A549 (cell line): ENCODE measurements at regions not wholly inside any gene's neighbourhood (a gene's known extent, or its start where the extent isn't known, plus 50 kb on each side); places are given as distances from the start of the nearest gene placed in this dataset.
A peak's percentile ranks its signal among the peaks of the same experiment; 100 is the strongest.

ENCODE experiments used
- ATAC-seq, 2 experiments: fragments of 200-7000 bp in 1 of 2; fragments of >200 bp in 1 of 2; cut with Nextera tagmentation in 1 of 2; cut with Tn5 transposase in 1 of 2; 3 replicates each; pipeline versions ENCODE4 v1.8.0 to v1.9.1; 2018 to 2020; ENCODE audit warnings: mild to moderate bottlenecking in 1 of 2, moderate library complexity in 1 of 2
- CTCF ChIA-PET: fragments of 300-600 bp; sonication (Branson Sonifier 250); formaldehyde crosslinking; extraction: SDS; loops from one replicate; lab custom pipeline; 2021; ENCODE audit warnings: antibody characterized with exemption, inconsistent platforms; lab: Yijun Ruan, JAX
- POLR2A ChIA-PET: fragments of 350-600 bp; formaldehyde crosslinking; extraction: SDS; loops from one replicate; lab custom pipeline; 2021; ENCODE audit warnings: antibody characterized with exemption, inconsistent platforms; lab: Yijun Ruan, JAX
- DNase-seq, 2 experiments: peaks; one replicate each; pipeline versions ENCODE4 v3.0.0 to v3.0.0-alpha.2; 2011 to 2016; ENCODE audit warnings: low read depth in 1 of 2, low spot score in 1 of 2
- FAIRE-seq: peaks from 2 replicates; lab custom pipeline; 2011; peaks lifted over from hg19 to GRCh38; lab: Jason Lieb, UNC
- H3K27ac ChIP-seq, 2 experiments: fragments of >200 bp; sonication (Bioruptor Twin); formaldehyde crosslinking; 3 replicates each; pipeline ENCODE4 v1.5.1; 2016 to 2017
- H3K4me1 ChIP-seq: fragments of >200 bp; sonication (Bioruptor Twin); formaldehyde crosslinking; 3 replicates; pipeline ENCODE4 v1.6.1; 2016
- H3K4me2 ChIP-seq: fragments of >200 bp; sonication (Bioruptor Twin); formaldehyde crosslinking; 3 replicates; pipeline ENCODE4 v1.6.1; 2016
- H3K4me3 ChIP-seq: fragments of >200 bp; sonication (Bioruptor Twin); formaldehyde crosslinking; 3 replicates; pipeline ENCODE4 v1.5.1; 2016
- H3K9me3 ChIP-seq: fragments of >200 bp; sonication (Bioruptor Twin); formaldehyde crosslinking; 3 replicates; pipeline ENCODE4 v1.6.1; 2016
- CBX8 ChIP-seq: fragments of 200-600 bp; sonication (generic); IDR thresholded peaks from 2 replicates; pipeline ENCODE4 v1.6.1; 2016
- CEBPB ChIP-seq, 2 experiments: fragments of >200 bp in 1 of 2; sonication (Bioruptor Twin) in 1 of 2; formaldehyde crosslinking in 1 of 2; IDR thresholded peaks; 2 replicates each; pipeline ENCODE4 v1.6.1; 2012 to 2016
- CHD2 ChIP-seq: fragments of 150-350 bp; IDR thresholded peaks from 2 replicates; pipeline ENCODE4 v1.6.1; 2014; ENCODE audit warnings: low read length; ENCODE audit not compliant: partially characterized antibody
- CHD4 ChIP-seq: fragments of 200-600 bp; sonication (generic); IDR thresholded peaks from 2 replicates; pipeline ENCODE4 v1.6.1; 2016; ENCODE audit warnings: antibody characterized with exemption, mild to moderate bottlenecking, borderline replicate concordance
- HES2 ChIP-seq: fragments of >200 bp; sonication (Bioruptor Twin); formaldehyde crosslinking; IDR thresholded peaks from 2 replicates; pipeline ENCODE4 v1.6.1; 2016
- HEYL ChIP-seq: fragments of 250-450 bp; sonication (Bioruptor Pico); IDR thresholded peaks from 2 replicates; pipeline ENCODE4 v1.8.0; 2021; ENCODE audit warnings: mild to moderate bottlenecking, moderate library complexity
- HMGXB4 ChIP-seq: fragments of 250-450 bp; sonication (Bioruptor Pico); IDR thresholded peaks from 2 replicates; pipeline ENCODE4 v1.5.0; 2021; ENCODE audit warnings: mild to moderate bottlenecking, moderate library complexity, borderline replicate concordance
- HOXB5 ChIP-seq: fragments of 250-450 bp; sonication (Bioruptor Pico); IDR thresholded peaks from 2 replicates; pipeline ENCODE4 v1.5.0; 2020; ENCODE audit warnings: mild to moderate bottlenecking, moderate library complexity
- MAFK ChIP-seq: fragments of 450-650 bp; IDR thresholded peaks from 2 replicates; pipeline ENCODE4 v1.6.1; 2014; ENCODE audit not compliant: partially characterized antibody
- PHF8 ChIP-seq: fragments of 200-600 bp; sonication (generic); IDR thresholded peaks from 2 replicates; pipeline ENCODE4 v1.6.1; 2016; ENCODE audit warnings: low read depth, mild to moderate bottlenecking, antibody characterized with exemption, moderate library complexity, borderline replicate concordance
- POLR2A ChIP-seq: IDR thresholded peaks from 2 replicates; pipeline ENCODE4 v1.6.1; 2012; ENCODE audit warnings: mild to moderate bottlenecking, low read length
- POLR2AphosphoS2 ChIP-seq: conservative IDR thresholded peaks from 2 replicates; pipeline ENCODE4 v1.6.1; 2012; ENCODE audit warnings: low read length, improper control_type of control experiment, inconsistent platforms
- RAD21 ChIP-seq, 2 experiments: fragments of >200 bp in 1 of 2; sonication (Bioruptor Twin) in 1 of 2; formaldehyde crosslinking in 1 of 2; IDR thresholded peaks in 1 of 2; conservative IDR thresholded peaks in 1 of 2; 2 replicates in 1 of 2; 3 replicates in 1 of 2; pipeline ENCODE4 v1.6.1; 2012 to 2018; ENCODE audit warnings: inconsistent platforms in 1 of 2
- SREBF2 ChIP-seq: fragments of 450-650 bp; IDR thresholded peaks from 2 replicates; pipeline ENCODE4 v1.6.1; 2014; ENCODE audit warnings: mild to moderate bottlenecking, moderate library complexity
- USF2 ChIP-seq: fragments of 450-650 bp; IDR thresholded peaks from 2 replicates; pipeline ENCODE4 v1.6.1; 2014; ENCODE audit warnings: antibody characterized with exemption
- ZFP36 ChIP-seq: fragments of 450-650 bp; IDR thresholded peaks from 2 replicates; pipeline ENCODE4 v1.6.1; 2014; ENCODE audit warnings: borderline replicate concordance; ENCODE audit not compliant: partially characterized antibody
- ZSCAN20 ChIP-seq: fragments of 250-450 bp; sonication (Bioruptor Pico); IDR thresholded peaks from 2 replicates; pipeline ENCODE4 v1.8.0; 2022; ENCODE audit warnings: mild to moderate bottlenecking, moderate library complexity
- WGBS: methylation state at CpG from one replicate; pipeline ENCODE4 v1.1.6; 2017; ENCODE audit errors: missing lambda C conversion rate; 5-methylcytosine and 5-hydroxymethylcytosine counted together

- Histone ChIP-seq H3K27ac (no peak overlapping the region), H3K9me3 (0 out of 3 replicates have a peak, but pooled peaks cover 3% of the 10 kb centered on the region), H3K4me3 (no peak overlapping the region)
- ChIA-PET CTCF (interaction anchor here (1.0 to 6.1 kb wide), 4 partner anchors 11 to 32 kb away, joined by 3 to 39 read pairs (median 15); no protein-coding TSS in a partner anchor), POLR2A (no interaction called here)
- WGBS, result 38% methylated on average over 1 of the region's 1 CpG
- DNase-seq, result no peak
- no peak for TF ChIP-seq PHF8
- TF ChIP-seq ZFP36, result no peak
- TF ChIP-seq CEBPB (IDR thresholded peaks at IDR 0.05), result no peak
- TF ChIP-seq, all 56 proteins: peak for 0
- H3K4me1 ChIP-seq, result no peaks in the 10 kb centered on the region
- peak in 1 of 2 experiments; percentile 22; a peak in 2 of 6 replicates for ATAC-seq
- H3K4me2 ChIP-seq, result no peak overlapping the region
- FAIRE-seq, result no peak
Measured at GRCh38 chr17:37802712-37803416, 58.0 kb upstream of the HNF1B start.

- no peak overlapping the region for H3K4me2 ChIP-seq
- CTCF ChIA-PET, result interaction anchor here (0.8 to 4.4 kb wide), 6 partner anchors 10 to 152 kb away, joined by 3 to 23 read pairs (median 5); no protein-coding TSS in a partner anchor
Measured at GRCh38 chr17:37802061-37802595, 57.3 kb upstream of the HNF1B start.

GRCh38 chr17:37801171-37801570, 56.3 kb upstream of the HNF1B start:
- Histone ChIP-seq H3K27ac (no peak overlapping the region), H3K9me3 (0 out of 3 replicates have a peak, but pooled peaks cover 3% of the 10 kb centered on the region), H3K4me3 (no peak overlapping the region), H3K4me1 (no peaks in the 10 kb centered on the region), H3K4me2 (no peak overlapping the region)
- POLR2A ChIA-PET, result no interaction called here
- WGBS, result 61% methylated on average over 5 of the region's 5 CpGs
- FAIRE-seq (no peak), ATAC-seq (no peak; a peak in 1 of 6 replicates), DNase-seq (no peak)
- CTCF ChIA-PET, result interaction anchor here (1.0 to 4.4 kb wide), 6 partner anchors 9 to 151 kb away, joined by 3 to 23 read pairs (median 5); no protein-coding TSS in a partner anchor
- TF ChIP-seq POLR2AphosphoS2, result no peak
- TF ChIP-seq CEBPB (IDR thresholded peaks at IDR 0.05), result no peak
- no peak for TF ChIP-seq HMGXB4 (CRISPR knock-in tag)
- TF ChIP-seq ZFP36, result no peak
- TF ChIP-seq HOXB5, result no peak
- TF ChIP-seq POLR2A, result no peak
- TF ChIP-seq CBX8, result no peak
- TF ChIP-seq CHD4, result no peak

More at GRCh38 chr17:37802061-37802595, 57.3 kb upstream of the HNF1B start:
- WGBS, result 44% methylated on average over 3 of the region's 3 CpGs
- no peak overlapping the region for H3K27ac ChIP-seq
- POLR2A ChIA-PET, result no interaction called here
- no peak for TF ChIP-seq ZSCAN20
- no peak for TF ChIP-seq CHD2
- TF ChIP-seq HEYL, result no peak
- TF ChIP-seq USF2, result no peak
- TF ChIP-seq CEBPB (IDR thresholded peaks at IDR 0.05), result no peak
- no peak for TF ChIP-seq POLR2A
- TF ChIP-seq SREBF2, result no peak
- TF ChIP-seq, all 56 proteins: peak for 0
- Histone ChIP-seq H3K9me3 (0 out of 3 replicates have a peak, but pooled peaks cover 3% of the 10 kb centered on the region), H3K4me1 (no peaks in the 10 kb centered on the region), H3K4me3 (no peak overlapping the region)
- no peak for DNase-seq
- no peak for ATAC-seq
- FAIRE-seq, result no peak

GRCh38 chr17:37797206-37797605, 52.3 kb upstream of the HNF1B start:
- TF ChIP-seq RAD21 (conservative IDR thresholded peaks at IDR 0.05 in 1 of 2, IDR thresholded peaks at IDR 0.05 in 1 of 2) (no peak), HES2 (no peak), MAFK (no peak)
- no peak for DNase-seq
- ATAC-seq, result no peak
- FAIRE-seq, result no peak
- Histone ChIP-seq H3K4me2 (no peak overlapping the region), H3K4me1 (peaks cover 3% of the 10 kb centered on the region; the same call in 1 of the 3 replicates), H3K4me3 (no peak overlapping the region), H3K9me3 (no peaks in the 10 kb centered on the region), H3K27ac (no peak overlapping the region)
- POLR2A ChIA-PET, result no interaction called here
- CTCF ChIA-PET, result interaction anchor here (0.8 to 8.3 kb wide), 4 partner anchors 10 to 27 kb away, joined by 3 to 57 read pairs (median 8); no protein-coding TSS in a partner anchor
